GM12878 (cell line): ENCODE measurements at regions not wholly inside any gene's neighbourhood (a gene's known extent, or its start where the extent isn't known, plus 50 kb on each side); places are given as distances from the start of the nearest gene placed in this dataset.

Experiments used
- BACH1 ChIP-seq: fragments of 450-650 bp; IDR thresholded peaks from 2 replicates; pipeline ENCODE4 v1.6.1; 2017; ENCODE audit warnings: mild to moderate bottlenecking, borderline replicate concordance
- CTCF ChIP-seq, 3 experiments: IDR thresholded peaks in 2 of 3; conservative IDR thresholded peaks in 1 of 3; 2 replicates each; pipeline ENCODE4 v1.5.1; 2011; ENCODE audit warnings: low read depth in 3 of 3, low read length in 3 of 3, mild to moderate bottlenecking in 3 of 3, control low read depth in 2 of 3, moderate library complexity in 2 of 3, inconsistent platforms in 1 of 3, mixed read lengths in 1 of 3; ENCODE audit not compliant: control insufficient read depth in 2 of 3, insufficient read depth in 1 of 3; ENCODE audit errors: extremely low read depth in 1 of 3
- E2F4 ChIP-seq: IDR thresholded peaks from 2 replicates; pipeline ENCODE4 v1.6.1; 2012; ENCODE audit warnings: low read depth, low read length, improper control_type of control experiment
- IRF4 ChIP-seq: IDR thresholded peaks from 2 replicates; pipeline ENCODE4 v1.6.1; 2011; ENCODE audit warnings: low read depth, low read length
- KAT2A ChIP-seq: conservative IDR thresholded peaks from 2 replicates; pipeline ENCODE4 v1.6.1; 2011; ENCODE audit warnings: low read depth, low read length; ENCODE audit not compliant: control insufficient read depth
- LARP7 ChIP-seq: fragments of 450-650 bp; IDR thresholded peaks from 2 replicates; pipeline ENCODE4 v1.6.1; 2017; ENCODE audit warnings: mild to moderate bottlenecking
- MTA3 ChIP-seq: IDR thresholded peaks from 2 replicates; pipeline ENCODE4 v1.6.1; 2012; ENCODE audit warnings: low read length, inconsistent platforms, borderline replicate concordance
- MYB ChIP-seq: fragments of 150-350 bp; IDR thresholded peaks from 2 replicates; pipeline ENCODE4 v1.6.1; 2014; ENCODE audit warnings: mild to moderate bottlenecking, low read depth, low read length, borderline replicate concordance
- NR2C1 ChIP-seq: fragments of 450-650 bp; IDR thresholded peaks from 2 replicates; pipeline ENCODE4 v1.6.1; 2017; ENCODE audit warnings: antibody characterized with exemption, mild to moderate bottlenecking, moderate library complexity
- NRF1 ChIP-seq: conservative IDR thresholded peaks from 2 replicates; pipeline ENCODE4 v1.6.1; 2011; ENCODE audit warnings: mild to moderate bottlenecking, low read depth, low read length, improper control_type of control experiment
- POLR2AphosphoS5 ChIP-seq: IDR thresholded peaks from 2 replicates; pipeline ENCODE4 v1.6.1; 2011; ENCODE audit warnings: mild to moderate bottlenecking, low read length, inconsistent platforms
- RB1 ChIP-seq: fragments of 450-650 bp; formaldehyde crosslinking; IDR thresholded peaks from 2 replicates; pipeline ENCODE4 v1.6.1; 2017; ENCODE audit warnings: mild to moderate bottlenecking, borderline replicate concordance
- RUNX3 ChIP-seq: IDR thresholded peaks from 2 replicates; pipeline ENCODE4 v1.6.1; 2012; ENCODE audit warnings: low read length, inconsistent platforms
- SMC3 ChIP-seq: IDR thresholded peaks from 2 replicates; pipeline ENCODE4 v1.6.1; 2011; ENCODE audit warnings: low read length, improper control_type of control experiment, borderline replicate concordance
- SP1 ChIP-seq: IDR thresholded peaks from one replicate; pipeline ENCODE4 v1.6.1; 2011; ENCODE audit warnings: low read depth, low read length
- TARDBP ChIP-seq: IDR thresholded peaks from 2 replicates; pipeline ENCODE4 v1.6.1; 2016; ENCODE audit warnings: borderline replicate concordance
- ZNF217 ChIP-seq: fragments of 450-650 bp; IDR thresholded peaks from 2 replicates; pipeline ENCODE4 v1.6.1; 2017; ENCODE audit warnings: antibody characterized with exemption, mild to moderate bottlenecking
- TF ChIP-seq, protein P1 (sequence below): fragments of 450-650 bp; IDR thresholded peaks from 2 replicates; pipeline ENCODE4 v1.6.1; 2017; ENCODE audit warnings: low read depth, mild to moderate bottlenecking, moderate library complexity
- TF ChIP-seq, protein P2 (sequence below): fragments of 450-650 bp; IDR thresholded peaks from 2 replicates; pipeline ENCODE4 v1.6.1; 2017; ENCODE audit warnings: mild to moderate bottlenecking, moderate library complexity
- TF ChIP-seq, protein P3 (sequence below): fragments of 450-650 bp; IDR thresholded peaks from 2 replicates; pipeline ENCODE4 v1.6.1; 2017; ENCODE audit warnings: mild to moderate bottlenecking, low read depth, inconsistent platforms; ENCODE audit not compliant: poor library complexity, severe bottlenecking

- TF ChIP-seq IRF4 (peak; percentile 90), MTA3 (no peak), NRF1 (no peak), RB1 (no peak), BACH1 (no peak), POLR2AphosphoS5 (no peak), SMC3 (no peak), ZNF217 (peak; percentile 90; the same call in 1 of the 2 replicates), MYB (no peak), E2F4 (no peak), TARDBP (no peak), LARP7 (no peak), CTCF (IDR thresholded peaks at IDR 0.05 in 2 of 3, conservative IDR thresholded peaks at IDR 0.05 in 1 of 3; ENCODE audit: control insufficient read depth in 2 of 3, extremely low read depth in 1 of 3, insufficient read depth in 1 of 3, low read depth in 3 of 3, low read length in 3 of 3) (no peak), RUNX3 (peak; percentile 86), KAT2A (no peak), SP1 (no peak), NR2C1 (0 out of 2 replicates have a peak, but pooled peaks have one; percentile 5)
- TF ChIP-seq, protein P1, sequence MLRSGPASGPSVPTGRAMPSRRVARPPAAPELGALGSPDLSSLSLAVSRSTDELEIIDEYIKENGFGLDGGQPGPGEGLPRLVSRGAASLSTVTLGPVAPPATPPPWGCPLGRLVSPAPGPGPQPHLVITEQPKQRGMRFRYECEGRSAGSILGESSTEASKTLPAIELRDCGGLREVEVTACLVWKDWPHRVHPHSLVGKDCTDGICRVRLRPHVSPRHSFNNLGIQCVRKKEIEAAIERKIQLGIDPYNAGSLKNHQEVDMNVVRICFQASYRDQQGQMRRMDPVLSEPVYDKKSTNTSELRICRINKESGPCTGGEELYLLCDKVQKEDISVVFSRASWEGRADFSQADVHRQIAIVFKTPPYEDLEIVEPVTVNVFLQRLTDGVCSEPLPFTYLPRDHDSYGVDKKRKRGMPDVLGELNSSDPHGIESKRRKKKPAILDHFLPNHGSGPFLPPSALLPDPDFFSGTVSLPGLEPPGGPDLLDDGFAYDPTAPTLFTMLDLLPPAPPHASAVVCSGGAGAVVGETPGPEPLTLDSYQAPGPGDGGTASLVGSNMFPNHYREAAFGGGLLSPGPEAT = peak; percentile 98
- TF ChIP-seq, protein P2, sequence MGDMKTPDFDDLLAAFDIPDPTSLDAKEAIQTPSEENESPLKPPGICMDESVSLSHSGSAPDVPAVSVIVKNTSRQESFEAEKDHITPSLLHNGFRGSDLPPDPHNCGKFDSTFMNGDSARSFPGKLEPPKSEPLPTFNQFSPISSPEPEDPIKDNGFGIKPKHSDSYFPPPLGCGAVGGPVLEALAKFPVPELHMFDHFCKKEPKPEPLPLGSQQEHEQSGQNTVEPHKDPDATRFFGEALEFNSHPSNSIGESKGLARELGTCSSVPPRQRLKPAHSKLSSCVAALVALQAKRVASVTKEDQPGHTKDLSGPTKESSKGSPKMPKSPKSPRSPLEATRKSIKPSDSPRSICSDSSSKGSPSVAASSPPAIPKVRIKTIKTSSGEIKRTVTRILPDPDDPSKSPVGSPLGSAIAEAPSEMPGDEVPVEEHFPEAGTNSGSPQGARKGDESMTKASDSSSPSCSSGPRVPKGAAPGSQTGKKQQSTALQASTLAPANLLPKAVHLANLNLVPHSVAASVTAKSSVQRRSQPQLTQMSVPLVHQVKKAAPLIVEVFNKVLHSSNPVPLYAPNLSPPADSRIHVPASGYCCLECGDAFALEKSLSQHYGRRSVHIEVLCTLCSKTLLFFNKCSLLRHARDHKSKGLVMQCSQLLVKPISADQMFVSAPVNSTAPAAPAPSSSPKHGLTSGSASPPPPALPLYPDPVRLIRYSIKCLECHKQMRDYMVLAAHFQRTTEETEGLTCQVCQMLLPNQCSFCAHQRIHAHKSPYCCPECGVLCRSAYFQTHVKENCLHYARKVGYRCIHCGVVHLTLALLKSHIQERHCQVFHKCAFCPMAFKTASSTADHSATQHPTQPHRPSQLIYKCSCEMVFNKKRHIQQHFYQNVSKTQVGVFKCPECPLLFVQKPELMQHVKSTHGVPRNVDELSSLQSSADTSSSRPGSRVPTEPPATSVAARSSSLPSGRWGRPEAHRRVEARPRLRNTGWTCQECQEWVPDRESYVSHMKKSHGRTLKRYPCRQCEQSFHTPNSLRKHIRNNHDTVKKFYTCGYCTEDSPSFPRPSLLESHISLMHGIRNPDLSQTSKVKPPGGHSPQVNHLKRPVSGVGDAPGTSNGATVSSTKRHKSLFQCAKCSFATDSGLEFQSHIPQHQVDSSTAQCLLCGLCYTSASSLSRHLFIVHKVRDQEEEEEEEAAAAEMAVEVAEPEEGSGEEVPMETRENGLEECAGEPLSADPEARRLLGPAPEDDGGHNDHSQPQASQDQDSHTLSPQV = no peak; the same call in 1 of the 2 replicates
- TF ChIP-seq, protein P3, sequence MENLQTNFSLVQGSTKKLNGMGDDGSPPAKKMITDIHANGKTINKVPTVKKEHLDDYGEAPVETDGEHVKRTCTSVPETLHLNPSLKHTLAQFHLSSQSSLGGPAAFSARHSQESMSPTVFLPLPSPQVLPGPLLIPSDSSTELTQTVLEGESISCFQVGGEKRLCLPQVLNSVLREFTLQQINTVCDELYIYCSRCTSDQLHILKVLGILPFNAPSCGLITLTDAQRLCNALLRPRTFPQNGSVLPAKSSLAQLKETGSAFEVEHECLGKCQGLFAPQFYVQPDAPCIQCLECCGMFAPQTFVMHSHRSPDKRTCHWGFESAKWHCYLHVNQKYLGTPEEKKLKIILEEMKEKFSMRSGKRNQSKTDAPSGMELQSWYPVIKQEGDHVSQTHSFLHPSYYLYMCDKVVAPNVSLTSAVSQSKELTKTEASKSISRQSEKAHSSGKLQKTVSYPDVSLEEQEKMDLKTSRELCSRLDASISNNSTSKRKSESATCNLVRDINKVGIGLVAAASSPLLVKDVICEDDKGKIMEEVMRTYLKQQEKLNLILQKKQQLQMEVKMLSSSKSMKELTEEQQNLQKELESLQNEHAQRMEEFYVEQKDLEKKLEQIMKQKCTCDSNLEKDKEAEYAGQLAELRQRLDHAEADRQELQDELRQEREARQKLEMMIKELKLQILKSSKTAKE = no peak
These were observed 119.1 kb upstream of the PFKP start (continued) for GRCh38 chr10:2948127-2948854.
